OCI-LY1 (cell line): ENCODE measurements at regions not wholly inside any gene's neighbourhood (a gene's known extent, or its start where the extent isn't known, plus 50 kb on each side); places are given as distances from the start of the nearest gene placed in this dataset.

ENCODE experiments used
- EZH2 ChIP-seq: fragments of 200-600 bp; sonication (generic), shearing (Covaris generic); IDR thresholded peaks from 2 replicates; pipeline ENCODE4 v1.8.0; 2017; ENCODE audit warnings: borderline replicate concordance, mixed run types, mild to moderate bottlenecking, antibody characterized with exemption, low read length, moderate library complexity, mixed read lengths
- TF ChIP-seq, protein P1 (sequence below): fragments of 200-600 bp; sonication (generic), shearing (Covaris generic); IDR thresholded peaks from 2 replicates; pipeline ENCODE4 v1.5.1; 2017; ENCODE audit warnings: mild to moderate bottlenecking, antibody characterized with exemption, low read length, moderate library complexity, mixed read lengths

DNA sequence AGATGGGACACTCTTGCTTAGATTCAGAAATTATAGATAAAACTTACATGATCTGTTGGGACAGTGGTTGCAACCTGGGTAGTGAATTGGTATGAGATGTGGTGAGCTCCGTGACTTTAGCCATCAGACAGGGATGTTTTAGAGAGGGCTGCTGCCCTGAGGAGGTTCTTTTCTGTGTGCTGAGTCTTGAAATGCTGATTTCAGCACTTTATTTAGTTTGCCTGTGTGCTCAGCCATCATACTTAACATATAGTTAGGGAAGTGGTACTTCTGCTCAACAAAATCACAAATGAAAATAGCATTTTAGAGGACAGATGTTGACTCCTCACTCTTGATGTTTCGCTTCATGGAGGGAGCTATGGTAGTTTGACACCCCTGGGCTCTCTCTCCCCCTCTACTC lies 95.9 kb upstream of the CDH13 start:
- TF ChIP-seq, protein P1, sequence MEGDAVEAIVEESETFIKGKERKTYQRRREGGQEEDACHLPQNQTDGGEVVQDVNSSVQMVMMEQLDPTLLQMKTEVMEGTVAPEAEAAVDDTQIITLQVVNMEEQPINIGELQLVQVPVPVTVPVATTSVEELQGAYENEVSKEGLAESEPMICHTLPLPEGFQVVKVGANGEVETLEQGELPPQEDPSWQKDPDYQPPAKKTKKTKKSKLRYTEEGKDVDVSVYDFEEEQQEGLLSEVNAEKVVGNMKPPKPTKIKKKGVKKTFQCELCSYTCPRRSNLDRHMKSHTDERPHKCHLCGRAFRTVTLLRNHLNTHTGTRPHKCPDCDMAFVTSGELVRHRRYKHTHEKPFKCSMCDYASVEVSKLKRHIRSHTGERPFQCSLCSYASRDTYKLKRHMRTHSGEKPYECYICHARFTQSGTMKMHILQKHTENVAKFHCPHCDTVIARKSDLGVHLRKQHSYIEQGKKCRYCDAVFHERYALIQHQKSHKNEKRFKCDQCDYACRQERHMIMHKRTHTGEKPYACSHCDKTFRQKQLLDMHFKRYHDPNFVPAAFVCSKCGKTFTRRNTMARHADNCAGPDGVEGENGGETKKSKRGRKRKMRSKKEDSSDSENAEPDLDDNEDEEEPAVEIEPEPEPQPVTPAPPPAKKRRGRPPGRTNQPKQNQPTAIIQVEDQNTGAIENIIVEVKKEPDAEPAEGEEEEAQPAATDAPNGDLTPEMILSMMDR = no peak
- TF ChIP-seq EZH2 = no peak
